ENCODE measurements at regions not wholly inside any gene's neighbourhood (a gene's known extent, or its start where the extent isn't known, plus 50 kb on each side); places are given as distances from the start of the nearest gene placed in this dataset.
"Not testable (repeated sequence)": the region's sequence is repeated elsewhere in the genome, so short reads cannot be mapped to it uniquely, and the experiment has no call there.

DNA sequence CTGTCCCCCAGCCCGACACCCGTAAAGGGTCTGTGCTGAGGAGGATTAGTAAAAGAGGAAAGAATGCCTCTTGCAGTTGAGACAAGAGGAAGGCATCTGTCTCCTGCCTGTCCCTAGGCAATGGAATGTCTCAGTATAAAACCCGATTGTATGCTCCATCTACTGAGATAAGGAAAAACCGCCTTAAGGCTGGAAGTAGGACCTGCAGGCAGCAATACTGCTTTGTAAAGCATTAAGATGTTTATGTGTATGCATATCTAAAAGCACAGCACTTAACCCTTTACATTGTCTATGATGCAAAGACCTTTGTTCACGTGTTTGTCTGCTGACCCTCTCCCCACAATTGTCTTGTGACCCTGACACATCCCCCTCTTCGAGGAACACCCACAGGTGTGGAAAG, 69.8 kb upstream of the ROPN1B start:
- H3K27ac ChIP-seq; H2AFZ ChIP-seq; H3K4me2 ChIP-seq (ENCODE audit: low read length); H3K36me3 ChIP-seq (ENCODE audit: control insufficient read depth, insufficient read depth, low read length); H3K79me2 ChIP-seq; H3K4me1 ChIP-seq; H3K9me3 ChIP-seq (ENCODE audit: control insufficient read depth, low read length); H3K9ac ChIP-seq; H3K27me3 ChIP-seq (ENCODE audit: control insufficient read depth, insufficient read depth, low read length); H3K4me3 ChIP-seq (ENCODE audit: low read depth, low read length): not testable (repeated sequence)

DNA sequence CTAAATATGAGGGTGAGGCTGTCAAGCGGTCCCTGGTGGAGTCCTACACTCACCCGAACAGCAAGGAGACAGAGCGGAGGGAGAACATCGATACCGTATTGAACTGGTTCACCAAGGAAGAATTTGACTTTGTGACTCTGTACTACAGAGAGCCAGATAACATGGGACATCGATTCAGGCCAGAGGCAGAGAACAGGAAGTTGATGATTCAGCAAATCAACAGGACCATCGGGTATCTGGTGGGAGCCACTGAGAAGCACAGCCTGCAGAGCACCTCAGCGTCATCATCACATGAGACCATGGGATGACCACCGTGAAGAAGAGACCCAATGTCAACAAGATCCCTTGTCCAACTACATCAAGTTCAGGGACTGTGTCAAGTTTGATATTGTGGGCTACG, 67.5 kb upstream of the ROPN1B start:
- H3K27ac ChIP-seq; H3K4me3 ChIP-seq (ENCODE audit: low read depth, low read length); H3K4me1 ChIP-seq; H3K9ac ChIP-seq; H3K79me2 ChIP-seq; H3K36me3 ChIP-seq (ENCODE audit: control insufficient read depth, insufficient read depth, low read length); H3K27me3 ChIP-seq (ENCODE audit: control insufficient read depth, insufficient read depth, low read length); H3K4me2 ChIP-seq (ENCODE audit: low read length); H3K9me3 ChIP-seq (ENCODE audit: control insufficient read depth, low read length); H2AFZ ChIP-seq: not testable (repeated sequence)

DNA sequence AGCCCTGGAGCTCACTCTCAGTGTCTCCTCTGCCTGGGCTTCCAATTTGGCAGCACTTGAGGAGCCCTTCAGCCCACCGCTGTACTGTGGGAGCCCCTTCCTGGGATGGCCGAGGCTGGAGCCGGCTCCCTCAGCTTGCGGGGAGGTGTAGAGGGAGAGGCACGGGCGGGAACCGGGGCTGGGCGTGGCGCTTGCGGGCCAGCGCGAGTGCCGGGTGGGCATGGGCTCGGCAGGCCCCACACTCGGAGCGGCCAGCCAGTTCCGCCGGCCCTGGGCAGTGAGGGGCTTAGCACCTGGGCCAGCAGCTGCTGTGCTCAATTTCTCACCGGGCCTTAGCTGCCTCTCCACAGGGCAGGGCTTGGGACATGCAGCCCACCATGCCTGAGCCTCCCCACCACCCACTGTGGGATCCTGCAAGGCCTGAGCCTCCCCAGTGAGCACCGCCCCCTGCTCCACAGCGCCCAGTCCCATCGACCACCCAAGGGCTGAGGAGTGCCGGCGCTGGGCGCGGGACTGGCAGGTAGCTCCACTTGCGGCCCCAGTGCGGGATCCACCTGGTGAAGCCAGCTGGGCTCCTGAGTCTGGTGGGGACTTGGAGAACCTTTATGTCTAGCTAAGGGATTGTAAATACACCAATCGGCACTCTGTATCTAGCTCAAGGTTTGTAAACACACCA, 65.1 kb upstream of the ROPN1B start:
- not testable (repeated sequence) for H3K4me3 ChIP-seq (ENCODE audit: low read depth, low read length)

DNA sequence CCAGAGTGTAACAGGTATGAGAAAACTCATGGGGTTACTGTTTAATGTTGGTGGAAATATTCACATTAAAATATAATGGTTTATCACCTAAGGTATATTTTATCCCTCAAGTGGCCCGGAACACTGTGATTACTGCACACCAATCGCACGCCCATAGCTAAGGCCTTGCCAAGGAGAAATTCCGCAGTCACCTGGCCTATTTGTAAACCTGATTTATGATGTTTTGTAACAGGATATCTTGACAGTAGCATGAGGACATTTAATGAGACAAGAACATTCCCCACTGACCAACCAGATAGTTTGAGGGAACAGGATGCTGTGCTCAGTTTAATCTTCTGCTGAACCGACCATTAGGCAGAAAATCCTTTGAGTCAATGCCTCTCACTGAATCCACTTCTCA, 61.7 kb upstream of the ROPN1B start:
- H2AFZ ChIP-seq; H3K27ac ChIP-seq; H3K4me3 ChIP-seq (ENCODE audit: low read depth, low read length): not testable (repeated sequence)

More for the DNA sequence above, 65.1 kb upstream of the ROPN1B start:
- H2AFZ ChIP-seq; H3K9ac ChIP-seq; H3K4me2 ChIP-seq (ENCODE audit: low read length); H3K36me3 ChIP-seq (ENCODE audit: control insufficient read depth, insufficient read depth, low read length); H3K9me3 ChIP-seq (ENCODE audit: control insufficient read depth, low read length); H3K27me3 ChIP-seq (ENCODE audit: control insufficient read depth, insufficient read depth, low read length); H3K4me1 ChIP-seq; H3K27ac ChIP-seq; H3K79me2 ChIP-seq: not testable (repeated sequence)

DNA sequence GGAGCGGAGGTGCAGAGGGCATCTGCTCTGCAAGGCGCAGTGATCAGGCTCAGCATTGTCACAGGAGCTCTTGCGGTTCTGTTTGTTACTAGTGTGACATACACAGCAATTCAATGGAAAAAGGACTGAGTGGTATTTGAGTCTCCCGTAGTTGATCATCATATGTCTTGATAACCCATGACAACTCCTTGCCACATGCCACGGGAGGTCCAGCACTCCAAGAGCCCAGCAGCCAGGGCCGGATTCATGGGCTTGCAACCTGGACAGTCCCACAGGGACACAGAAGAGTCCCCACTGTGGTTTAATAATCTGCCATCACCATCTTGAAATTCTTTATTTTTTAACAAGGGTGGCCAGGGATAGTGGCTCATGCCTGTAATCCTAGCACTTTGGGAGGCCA, 58.1 kb upstream of the ROPN1B start:
- not testable (repeated sequence) for H3K79me2 ChIP-seq; H2AFZ ChIP-seq; H3K4me1 ChIP-seq; H3K36me3 ChIP-seq (ENCODE audit: control insufficient read depth, insufficient read depth, low read length); H3K27ac ChIP-seq; H3K9me3 ChIP-seq (ENCODE audit: control insufficient read depth, low read length); H3K4me3 ChIP-seq (ENCODE audit: low read depth, low read length); H3K27me3 ChIP-seq (ENCODE audit: control insufficient read depth, insufficient read depth, low read length); H3K4me2 ChIP-seq (ENCODE audit: low read length); H3K9ac ChIP-seq

More for the DNA sequence above, 61.7 kb upstream of the ROPN1B start:
- H3K4me1 ChIP-seq; H3K4me2 ChIP-seq (ENCODE audit: low read length); H3K36me3 ChIP-seq (ENCODE audit: control insufficient read depth, insufficient read depth, low read length); H3K79me2 ChIP-seq; H3K9me3 ChIP-seq (ENCODE audit: control insufficient read depth, low read length); H3K27me3 ChIP-seq (ENCODE audit: control insufficient read depth, insufficient read depth, low read length); H3K9ac ChIP-seq: not testable (repeated sequence)

DNA sequence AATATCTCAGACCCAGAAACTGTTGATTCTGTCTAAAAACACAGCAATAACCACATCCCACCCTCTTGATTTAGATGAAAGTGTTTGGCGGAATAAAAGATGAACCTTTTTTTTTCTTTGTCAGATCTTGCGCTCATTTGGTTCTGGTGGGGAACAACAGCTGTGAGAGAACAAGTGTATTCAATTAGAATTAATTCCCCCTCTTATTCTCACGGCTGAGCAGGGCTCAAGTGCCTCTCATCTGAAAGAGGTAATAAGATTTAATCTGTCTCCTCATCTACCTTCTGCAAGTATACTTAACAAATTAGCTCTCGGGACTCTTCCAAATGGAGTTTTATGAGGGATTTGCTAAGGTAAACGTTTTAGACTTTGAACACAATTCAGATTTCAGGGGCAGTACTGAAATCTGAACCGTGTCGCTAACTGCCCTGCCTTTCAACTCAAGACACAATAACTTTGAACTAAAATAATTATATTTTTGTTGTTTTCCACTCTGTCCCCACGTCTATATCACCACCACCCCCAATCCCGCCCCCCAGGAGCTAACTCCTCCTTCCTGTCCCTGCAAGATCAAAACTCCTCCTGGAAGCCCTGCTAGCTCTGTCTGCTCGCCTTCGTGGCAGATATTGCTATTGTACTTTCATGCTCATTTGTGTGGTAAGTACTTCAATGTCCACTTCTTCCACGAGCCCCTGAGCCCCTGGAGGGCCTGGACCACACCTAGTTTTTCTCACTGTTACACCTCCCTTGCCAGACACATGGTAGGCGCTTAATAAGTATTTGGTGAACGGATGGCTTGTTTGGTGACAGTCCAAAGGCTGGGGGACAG, 54.2 kb upstream of the ROPN1B start:
- H3K27ac ChIP-seq: peak overlapping the region; percentile 91
- peak overlapping the region; percentile 31 for H3K9ac ChIP-seq
- not testable (repeated sequence) for H3K79me2 ChIP-seq

DNA sequence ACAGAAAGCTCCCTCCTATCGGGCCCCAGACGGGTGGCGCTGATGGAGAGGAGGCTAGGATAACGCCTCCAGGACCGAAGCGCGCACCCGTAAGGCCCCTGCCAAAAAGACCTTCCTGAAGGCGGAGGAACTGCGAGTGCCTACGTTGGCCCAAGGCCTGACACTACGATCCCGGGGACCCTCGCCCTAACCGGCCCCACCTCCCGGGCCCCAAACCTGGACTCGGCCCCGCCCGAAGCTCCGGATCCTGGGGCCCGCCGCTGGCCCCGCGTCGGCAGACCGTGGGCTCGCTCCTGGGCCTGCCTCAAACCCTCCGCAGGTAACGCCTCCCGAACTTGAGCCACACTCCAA, 53.6 kb upstream of the ROPN1B start:
- not testable (repeated sequence) for H3K9me3 ChIP-seq (ENCODE audit: control insufficient read depth, low read length); H3K4me1 ChIP-seq; H3K36me3 ChIP-seq (ENCODE audit: control insufficient read depth, insufficient read depth, low read length); H3K79me2 ChIP-seq; H3K27me3 ChIP-seq (ENCODE audit: control insufficient read depth, insufficient read depth, low read length)
- Histone ChIP-seq H3K4me2 (ENCODE audit: low read length) (peak overlapping the region; percentile 81), H3K9ac (peak overlapping the region; percentile 31), H3K4me3 (ENCODE audit: low read depth, low read length) (peak overlapping the region; percentile 66), H3K27ac (peak overlapping the region; percentile 91), H2AFZ (peak overlapping the region; percentile 80)

More for the DNA sequence above, 54.2 kb upstream of the ROPN1B start:
- Histone ChIP-seq H3K4me3 (ENCODE audit: low read depth, low read length) (peak overlapping the region; percentile 66), H2AFZ (peak overlapping the region; percentile 80), H3K4me2 (ENCODE audit: low read length) (peak overlapping the region; percentile 81)
- H3K4me1 ChIP-seq; H3K27me3 ChIP-seq (ENCODE audit: control insufficient read depth, insufficient read depth, low read length); H3K9me3 ChIP-seq (ENCODE audit: control insufficient read depth, low read length); H3K36me3 ChIP-seq (ENCODE audit: control insufficient read depth, insufficient read depth, low read length): not testable (repeated sequence)

DNA sequence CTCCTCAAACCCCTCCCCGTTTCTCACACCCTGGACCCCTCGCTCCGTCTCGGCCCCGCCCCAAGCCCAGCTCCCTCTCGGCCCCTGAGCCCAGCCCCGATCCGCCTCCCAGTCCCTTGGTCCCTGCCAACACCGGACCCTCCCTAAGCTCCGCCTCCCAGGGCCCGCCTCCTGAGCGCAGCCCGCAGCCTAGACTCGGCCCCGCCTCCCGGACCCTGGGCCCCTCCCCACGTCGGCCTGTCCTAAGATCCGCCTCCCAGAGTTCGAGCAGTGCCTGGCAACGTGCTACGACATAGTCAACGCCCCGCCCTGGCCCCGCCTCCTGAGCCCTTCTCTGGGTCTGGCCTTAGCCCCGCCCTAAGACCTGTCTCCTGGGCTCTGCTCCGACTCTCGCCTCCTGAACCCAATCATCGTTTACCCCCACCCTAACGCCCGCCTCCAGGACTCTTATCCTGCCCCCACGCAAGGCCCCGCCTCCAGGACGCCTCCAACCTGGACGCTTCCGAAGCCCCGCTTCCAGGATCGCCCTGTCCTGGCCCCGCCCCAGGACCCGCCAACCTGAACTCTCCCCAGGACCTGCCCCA, 53.1 kb upstream of the ROPN1B start:
- H3K27ac ChIP-seq: peak overlapping the region; percentile 91
- not testable (repeated sequence) for H3K36me3 ChIP-seq (ENCODE audit: control insufficient read depth, insufficient read depth, low read length); H3K27me3 ChIP-seq (ENCODE audit: control insufficient read depth, insufficient read depth, low read length); H3K79me2 ChIP-seq; H3K9ac ChIP-seq; H3K9me3 ChIP-seq (ENCODE audit: control insufficient read depth, low read length); H3K4me1 ChIP-seq
- peak overlapping the region; percentile 66 for H3K4me3 ChIP-seq (ENCODE audit: low read depth, low read length)
- peak overlapping the region; percentile 81 for H3K4me2 ChIP-seq (ENCODE audit: low read length)
- H2AFZ ChIP-seq: peak overlapping the region; percentile 80
